ENCODE measurements at regions not wholly inside any gene's neighbourhood (a gene's known extent, or its start where the extent isn't known, plus 50 kb on each side); places are given as distances from the start of the nearest gene placed in this dataset.

- Histone ChIP-seq H3K27me3 (replicated peaks) (no peaks in the 10 kb centered on the region), H3K4me3 (ENCODE audit: low read depth, low read length) (no peak overlapping the region), H3K27ac (no peak overlapping the region), H3K36me3 (replicated peaks) (no peaks in the 10 kb centered on the region)
- in situ Hi-C loops (cut with HindIII; ENCODE audit: low pct_ligation_motif_present, low sequenced_read_pairs): no loop called here
- TF ChIP-seq CTCF (IDR thresholded peaks at IDR 0.05; ENCODE audit: low read depth, low read length, missing control alignments): no peak
- DNase-seq: no peak
These were observed 531.8 kb upstream of the EYS start for GRCh38 chr6:66238851-66239250.

- Histone ChIP-seq H3K36me3 (replicated peaks) (no peaks in the 10 kb centered on the region), H3K27me3 (replicated peaks) (no peaks in the 10 kb centered on the region), H3K27ac (no peak overlapping the region), H3K4me3 (ENCODE audit: low read depth, low read length) (no peak overlapping the region)
- in situ Hi-C loops (cut with HindIII; ENCODE audit: low pct_ligation_motif_present, low sequenced_read_pairs): no loop called here
- TF ChIP-seq CTCF (IDR thresholded peaks at IDR 0.05; ENCODE audit: low read depth, low read length, missing control alignments): no peak
- DNase-seq: no peak
These were observed 525.9 kb upstream of the EYS start for GRCh38 chr6:66232890-66233289.

- H3K4me3 ChIP-seq (ENCODE audit: low read depth, low read length): no peak overlapping the region
- H3K36me3 ChIP-seq (replicated peaks): no peaks in the 10 kb centered on the region
- H3K27me3 ChIP-seq (replicated peaks): no peaks in the 10 kb centered on the region
- H3K27ac ChIP-seq: no peak overlapping the region
- no peak for DNase-seq
- no peak for TF ChIP-seq CTCF (IDR thresholded peaks at IDR 0.05; ENCODE audit: low read depth, low read length, missing control alignments)
- in situ Hi-C loops (cut with HindIII; ENCODE audit: low pct_ligation_motif_present, low sequenced_read_pairs): no loop called here
These were observed 523.6 kb upstream of the EYS start for GRCh38 chr6:66230591-66230990.

- Histone ChIP-seq H3K27me3 (replicated peaks) (no peaks in the 10 kb centered on the region), H3K27ac (no peak overlapping the region), H3K36me3 (replicated peaks) (no peaks in the 10 kb centered on the region), H3K4me3 (ENCODE audit: low read depth, low read length) (no peak overlapping the region)
- in situ Hi-C loops (cut with HindIII; ENCODE audit: low pct_ligation_motif_present, low sequenced_read_pairs): no loop called here
- no peak for DNase-seq
- TF ChIP-seq CTCF (IDR thresholded peaks at IDR 0.05; ENCODE audit: low read depth, low read length, missing control alignments): no peak
These were observed 519.1 kb upstream of the EYS start for GRCh38 chr6:66226109-66226508.

- H3K27ac ChIP-seq: no peak overlapping the region
- H3K4me3 ChIP-seq (ENCODE audit: low read depth, low read length): no peak overlapping the region
- no peaks in the 10 kb centered on the region for H3K36me3 ChIP-seq (replicated peaks)
- TF ChIP-seq CTCF (IDR thresholded peaks at IDR 0.05; ENCODE audit: low read depth, low read length, missing control alignments): no peak
- no peaks in the 10 kb centered on the region for H3K27me3 ChIP-seq (replicated peaks)
- no peak for DNase-seq
- in situ Hi-C loops (cut with HindIII; ENCODE audit: low pct_ligation_motif_present, low sequenced_read_pairs): no loop called here
These were observed 503.9 kb upstream of the EYS start for GRCh38 chr6:66210964-66211363.

- no peak overlapping the region for H3K27ac ChIP-seq
- DNase-seq: no peak
- no peak for TF ChIP-seq CTCF (IDR thresholded peaks at IDR 0.05; ENCODE audit: low read depth, low read length, missing control alignments)
- H3K4me3 ChIP-seq (ENCODE audit: low read depth, low read length): no peak overlapping the region
- in situ Hi-C loops (cut with HindIII; ENCODE audit: low pct_ligation_motif_present, low sequenced_read_pairs): no loop called here
- H3K36me3 ChIP-seq (replicated peaks): no peaks in the 10 kb centered on the region
- no peaks in the 10 kb centered on the region for H3K27me3 ChIP-seq (replicated peaks)
These were observed 493.4 kb upstream of the EYS start for GRCh38 chr6:66200390-66200789.

Data from brain microvascular endothelial cell (primary cell).